Upper lobe of left lung (tissue), 4 donors: ENCODE measurements at regions not wholly inside any gene's neighbourhood (a gene's known extent, or its start where the extent isn't known, plus 50 kb on each side); places are given as distances from the start of the nearest gene placed in this dataset.

Experiments
- CTCF ChIP-seq, 6 experiments: fragments of 450-650 bp in 4 of 6; fragments of 200-600 bp in 2 of 6; sonication (generic) in 2 of 6; IDR thresholded peaks; one replicate each; pipeline ENCODE4 v1.5.1; 2016 to 2019; ENCODE audit warnings: antibody characterized with exemption in 6 of 6
- EP300 ChIP-seq, 4 donors: sonication (generic); formaldehyde crosslinking; IDR thresholded peaks; one replicate each; pipeline ENCODE4 v1.5.1; 2017; ENCODE audit warnings: antibody characterized with exemption in 4 of 4, control low read depth in 2 of 4
- POLR2A ChIP-seq, 4 donors: fragments of 450-650 bp; IDR thresholded peaks; one replicate each; pipeline ENCODE4 v1.5.1; 2016 to 2017; ENCODE audit warnings: antibody characterized with exemption in 4 of 4, mild to moderate bottlenecking in 2 of 4

- no peak for TF ChIP-seq CTCF (IDR thresholded peaks at IDR 0.05)
- TF ChIP-seq EP300 (IDR thresholded peaks at IDR 0.05): no peak
- TF ChIP-seq POLR2A (IDR thresholded peaks at IDR 0.05): no peak
These were observed 379.4 kb upstream of the MAN1A1 start for GRCh38 chr6:119728935-119729334.
